Heart left ventricle (tissue), 13 donors: ENCODE measurements at regions not wholly inside any gene's neighbourhood (a gene's known extent, or its start where the extent isn't known, plus 50 kb on each side); places are given as distances from the start of the nearest gene placed in this dataset.

Experiments
- CTCF ChIP-seq, 12 donors: fragments of 200-600 bp; sonication (generic) in 4 of 12; IDR thresholded peaks; one replicate each; pipeline versions ENCODE4 v1.5.0 to v1.8.0; 2018 to 2022; ENCODE audit warnings: antibody characterized with exemption in 12 of 12, mild to moderate bottlenecking in 5 of 12
- POLR2A ChIP-seq, 2 donors: fragments of 450-650 bp; IDR thresholded peaks; one replicate each; pipeline ENCODE4 v1.6.1; 2017; ENCODE audit warnings: antibody characterized with exemption in 2 of 2, mild to moderate bottlenecking in 2 of 2, moderate library complexity in 2 of 2
- donor health status: ischemic (EF 13 %, LVEDD 7.1; RV severe dilation, severe dysfunction).
- donor health status: DM: no; HTN: yes; CAD: no.
- donor health status: DM: no; HTN: no; CAD: no.
- donor health status: ischemic (EF 25% LVEDD 6.9; RV normal size, moderate dysfunction).
- donor health status: ischemic (EF 25% LVEDD 5.7; RV mildly dilated, moderate dysfunction).
- donor health status: ischemic (EF 35%, LVEDD 5.7; RV mildly dilated, moderate dysfunction).
- donor health status: nonischemic (EF 11% LVEDD 7.7; RV severe dilation, severe dysfunction).
- donor health status: DM: yes; HTN: yes; CAD: no.
- donor health status: PGD.
- donor health status: ischemic (EF 29% LVEDD 5.4; RV normal size, mild dysfunction).
- donor health status: nonischemic (EF 23%, LVEDD 6.1; RV moderate dilation, normal function).

- no peak for TF ChIP-seq POLR2A (IDR thresholded peaks at IDR 0.05)
- TF ChIP-seq CTCF (IDR thresholded peaks at IDR 0.05): no peak
Measured at GRCh38 chr3:105972069-105972468, 103.3 kb upstream of the CBLB start.
